ENCODE measurements at regions not wholly inside any gene's neighbourhood (a gene's known extent, or its start where the extent isn't known, plus 50 kb on each side); places are given as distances from the start of the nearest gene placed in this dataset.

GRCh38 chr6:155916846-155917624 is 461.4 kb upstream of the NOX3 start:
- TF ChIP-seq CTCF (IDR thresholded peaks at IDR 0.05) (no peak), POLR2A (IDR thresholded peaks at IDR 0.05) (no peak), EP300 (IDR thresholded peaks at IDR 0.05) (no peak), POLR2AphosphoS5 (IDR thresholded peaks at IDR 0.05) (no peak)

All from suprapubic skin (tissue), 4 donors.